ENCODE measurements at regions not wholly inside any gene's neighbourhood (a gene's known extent, or its start where the extent isn't known, plus 50 kb on each side); places are given as distances from the start of the nearest gene placed in this dataset.
A peak's percentile ranks its signal among the peaks of the same experiment; 100 is the strongest.

DNA sequence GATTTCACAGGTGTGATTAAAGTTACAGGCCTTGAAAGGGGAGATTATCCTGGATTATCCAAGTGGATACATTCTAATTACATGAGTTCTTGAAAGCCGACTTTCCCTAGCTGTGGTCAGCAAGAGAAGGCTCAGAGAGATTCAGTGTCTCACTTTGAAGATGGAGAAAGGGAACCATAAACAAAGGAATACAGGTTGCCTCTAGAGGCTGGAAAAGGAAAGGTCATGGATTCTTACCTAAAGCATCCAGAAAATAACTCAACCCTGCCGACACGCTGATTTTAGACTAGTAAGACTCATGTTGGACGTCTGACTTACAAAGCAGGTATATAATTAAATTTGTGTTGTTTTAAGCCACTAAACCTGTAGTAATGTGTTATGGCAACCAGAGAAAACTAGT, 1095.7 kb upstream of the ZEB2 start (continued):
- TF ChIP-seq, protein P1, sequence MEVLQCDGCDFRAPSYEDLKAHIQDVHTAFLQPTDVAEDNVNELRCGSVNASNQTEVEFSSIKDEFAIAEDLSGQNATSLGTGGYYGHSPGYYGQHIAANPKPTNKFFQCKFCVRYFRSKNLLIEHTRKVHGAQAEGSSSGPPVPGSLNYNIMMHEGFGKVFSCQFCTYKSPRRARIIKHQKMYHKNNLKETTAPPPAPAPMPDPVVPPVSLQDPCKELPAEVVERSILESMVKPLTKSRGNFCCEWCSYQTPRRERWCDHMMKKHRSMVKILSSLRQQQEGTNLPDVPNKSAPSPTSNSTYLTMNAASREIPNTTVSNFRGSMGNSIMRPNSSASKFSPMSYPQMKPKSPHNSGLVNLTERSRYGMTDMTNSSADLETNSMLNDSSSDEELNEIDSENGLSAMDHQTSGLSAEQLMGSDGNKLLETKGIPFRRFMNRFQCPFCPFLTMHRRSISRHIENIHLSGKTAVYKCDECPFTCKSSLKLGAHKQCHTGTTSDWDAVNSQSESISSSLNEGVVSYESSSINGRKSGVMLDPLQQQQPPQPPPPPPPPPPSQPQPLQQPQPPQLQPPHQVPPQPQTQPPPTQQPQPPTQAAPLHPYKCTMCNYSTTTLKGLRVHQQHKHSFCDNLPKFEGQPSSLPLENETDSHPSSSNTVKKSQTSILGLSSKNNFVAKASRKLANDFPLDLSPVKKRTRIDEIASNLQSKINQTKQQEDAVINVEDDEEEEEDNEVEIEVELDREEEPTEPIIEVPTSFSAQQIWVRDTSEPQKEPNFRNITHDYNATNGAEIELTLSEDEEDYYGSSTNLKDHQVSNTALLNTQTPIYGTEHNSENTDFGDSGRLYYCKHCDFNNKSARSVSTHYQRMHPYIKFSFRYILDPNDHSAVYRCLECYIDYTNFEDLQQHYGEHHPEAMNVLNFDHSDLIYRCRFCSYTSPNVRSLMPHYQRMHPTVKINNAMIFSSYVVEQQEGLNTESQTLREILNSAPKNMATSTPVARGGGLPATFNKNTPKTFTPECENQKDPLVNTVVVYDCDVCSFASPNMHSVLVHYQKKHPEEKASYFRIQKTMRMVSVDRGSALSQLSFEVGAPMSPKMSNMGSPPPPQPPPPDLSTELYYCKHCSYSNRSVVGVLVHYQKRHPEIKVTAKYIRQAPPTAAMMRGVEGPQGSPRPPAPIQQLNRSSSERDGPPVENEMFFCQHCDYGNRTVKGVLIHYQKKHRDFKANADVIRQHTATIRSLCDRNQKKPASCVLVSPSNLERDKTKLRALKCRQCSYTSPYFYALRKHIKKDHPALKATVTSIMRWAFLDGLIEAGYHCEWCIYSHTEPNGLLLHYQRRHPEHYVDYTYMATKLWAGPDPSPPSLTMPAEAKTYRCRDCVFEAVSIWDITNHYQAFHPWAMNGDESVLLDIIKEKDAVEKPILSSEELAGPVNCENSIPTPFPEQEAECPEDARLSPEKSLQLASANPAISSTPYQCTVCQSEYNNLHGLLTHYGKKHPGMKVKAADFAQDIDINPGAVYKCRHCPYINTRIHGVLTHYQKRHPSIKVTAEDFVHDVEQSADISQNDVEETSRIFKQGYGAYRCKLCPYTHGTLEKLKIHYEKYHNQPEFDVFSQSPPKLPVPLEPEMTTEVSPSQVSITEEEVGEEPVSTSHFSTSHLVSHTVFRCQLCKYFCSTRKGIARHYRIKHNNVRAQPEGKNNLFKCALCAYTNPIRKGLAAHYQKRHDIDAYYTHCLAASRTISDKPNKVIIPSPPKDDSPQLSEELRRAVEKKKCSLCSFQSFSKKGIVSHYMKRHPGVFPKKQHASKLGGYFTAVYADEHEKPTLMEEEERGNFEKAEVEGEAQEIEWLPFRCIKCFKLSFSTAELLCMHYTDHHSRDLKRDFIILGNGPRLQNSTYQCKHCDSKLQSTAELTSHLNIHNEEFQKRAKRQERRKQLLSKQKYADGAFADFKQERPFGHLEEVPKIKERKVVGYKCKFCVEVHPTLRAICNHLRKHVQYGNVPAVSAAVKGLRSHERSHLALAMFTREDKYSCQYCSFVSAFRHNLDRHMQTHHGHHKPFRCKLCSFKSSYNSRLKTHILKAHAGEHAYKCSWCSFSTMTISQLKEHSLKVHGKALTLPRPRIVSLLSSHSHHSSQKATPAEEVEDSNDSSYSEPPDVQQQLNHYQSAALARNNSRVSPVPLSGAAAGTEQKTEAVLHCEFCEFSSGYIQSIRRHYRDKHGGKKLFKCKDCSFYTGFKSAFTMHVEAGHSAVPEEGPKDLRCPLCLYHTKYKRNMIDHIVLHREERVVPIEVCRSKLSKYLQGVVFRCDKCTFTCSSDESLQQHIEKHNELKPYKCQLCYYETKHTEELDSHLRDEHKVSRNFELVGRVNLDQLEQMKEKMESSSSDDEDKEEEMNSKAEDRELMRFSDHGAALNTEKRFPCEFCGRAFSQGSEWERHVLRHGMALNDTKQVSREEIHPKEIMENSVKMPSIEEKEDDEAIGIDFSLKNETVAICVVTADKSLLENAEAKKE (CRISPR knock-in tag; IDR thresholded peaks at IDR 0.05) = no peak
- TF ChIP-seq, protein P2, sequence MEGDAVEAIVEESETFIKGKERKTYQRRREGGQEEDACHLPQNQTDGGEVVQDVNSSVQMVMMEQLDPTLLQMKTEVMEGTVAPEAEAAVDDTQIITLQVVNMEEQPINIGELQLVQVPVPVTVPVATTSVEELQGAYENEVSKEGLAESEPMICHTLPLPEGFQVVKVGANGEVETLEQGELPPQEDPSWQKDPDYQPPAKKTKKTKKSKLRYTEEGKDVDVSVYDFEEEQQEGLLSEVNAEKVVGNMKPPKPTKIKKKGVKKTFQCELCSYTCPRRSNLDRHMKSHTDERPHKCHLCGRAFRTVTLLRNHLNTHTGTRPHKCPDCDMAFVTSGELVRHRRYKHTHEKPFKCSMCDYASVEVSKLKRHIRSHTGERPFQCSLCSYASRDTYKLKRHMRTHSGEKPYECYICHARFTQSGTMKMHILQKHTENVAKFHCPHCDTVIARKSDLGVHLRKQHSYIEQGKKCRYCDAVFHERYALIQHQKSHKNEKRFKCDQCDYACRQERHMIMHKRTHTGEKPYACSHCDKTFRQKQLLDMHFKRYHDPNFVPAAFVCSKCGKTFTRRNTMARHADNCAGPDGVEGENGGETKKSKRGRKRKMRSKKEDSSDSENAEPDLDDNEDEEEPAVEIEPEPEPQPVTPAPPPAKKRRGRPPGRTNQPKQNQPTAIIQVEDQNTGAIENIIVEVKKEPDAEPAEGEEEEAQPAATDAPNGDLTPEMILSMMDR (conservative IDR thresholded peaks at IDR 0.05; ENCODE audit: low read depth in 2 of 2) = no peak
- TF ChIP-seq NANOG (IDR thresholded peaks at IDR 0.05; ENCODE audit: borderline replicate concordance) (no peak), CREB1 (CRISPR knock-in tag; IDR thresholded peaks at IDR 0.05; ENCODE audit: low read depth) (no peak), EZH2phosphoT487 (IDR thresholded peaks at IDR 0.05; ENCODE audit: unreplicated experiment) (no peak)

DNA sequence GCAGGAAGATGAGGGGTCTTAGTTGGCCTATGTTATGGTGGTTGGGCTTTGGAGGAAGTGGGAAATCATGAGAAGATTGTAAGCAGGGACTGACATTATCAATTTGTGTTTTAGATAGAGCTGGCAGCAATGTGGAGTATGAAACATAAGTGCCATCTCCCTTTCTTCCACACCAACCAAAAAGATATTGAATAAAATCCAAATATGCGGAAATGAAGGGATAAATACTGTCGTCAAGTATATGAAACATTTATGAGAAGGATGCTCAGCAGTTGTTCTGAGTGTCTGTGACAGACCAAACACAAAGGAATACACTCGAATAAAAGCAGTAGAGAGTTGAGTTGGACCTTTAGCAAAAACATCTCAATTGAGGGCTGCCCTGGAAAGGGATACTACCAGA, 1090.0 kb upstream of the ZEB2 start:
- ATAC-seq (no peak), DNase-seq (ENCODE audit: low spot score) (no peak)
- Mint-ChIP-seq H3K4me1 (no peaks in the 10 kb centered on the region), H3K27me3 (ENCODE audit: insufficient read depth, low read depth, poor library complexity) (no peaks in the 10 kb centered on the region), H3K36me3 (ENCODE audit: low read depth) (no peaks in the 10 kb centered on the region), H3K4me3 (no peak overlapping the region), H3K9me3 (no peaks in the 10 kb centered on the region), H3K27ac (peak overlapping the region; percentile 3; the same call in 1 of the 2 replicates)
- Histone ChIP-seq H3F3A (replicated peaks; ENCODE audit: low read depth) (no peaks in the 10 kb centered on the region), H3K4me1 (ENCODE audit: insufficient read depth) (peaks cover 6% of the 10 kb centered on the region; the same call in 1 of the 2 replicates), H3K36me3 (ENCODE audit: insufficient read depth) (no peaks in the 10 kb centered on the region), H3K9me2 (ENCODE audit: insufficient read depth) (0 out of 2 replicates have a peak, but pooled peaks cover 10% of the 10 kb centered on the region), H3K27ac (ENCODE audit: low read depth) (no peak overlapping the region), H3K4me3 (no peak overlapping the region), H3K79me2 (replicated peaks; ENCODE audit: insufficient read depth) (no peaks in the 10 kb centered on the region), H3K4me2 (no peak overlapping the region), H2AFZ (peak overlapping the region; percentile 60; the same call in 1 of the 2 replicates), H3K27me3 (ENCODE audit: insufficient read depth) (no peaks in the 10 kb centered on the region), H4K20me1 (replicated peaks; ENCODE audit: insufficient read depth) (no peaks in the 10 kb centered on the region)
- no peak for TF ChIP-seq ZNF331 (CRISPR knock-in tag; IDR thresholded peaks at IDR 0.05; ENCODE audit: low read depth)
- no peak for TF ChIP-seq JUNB (IDR thresholded peaks at IDR 0.05; ENCODE audit: unreplicated experiment)
- TF ChIP-seq CREB1 (CRISPR knock-in tag; IDR thresholded peaks at IDR 0.05; ENCODE audit: low read depth) = no peak
- no peak for TF ChIP-seq NANOG (IDR thresholded peaks at IDR 0.05; ENCODE audit: borderline replicate concordance)
- TF ChIP-seq POLR2AphosphoS5 (IDR thresholded peaks at IDR 0.05; ENCODE audit: low read depth) = no peak
- TF ChIP-seq STAT1 (IDR thresholded peaks at IDR 0.05; ENCODE audit: unreplicated experiment) = no peak
- TF ChIP-seq EZH2 (IDR thresholded peaks at IDR 0.05; ENCODE audit: low read depth, unreplicated experiment) = no peak

Measured in GM23338 (cell line).